MM.1S (cell line): ENCODE measurements at regions not wholly inside any gene's neighbourhood (a gene's known extent, or its start where the extent isn't known, plus 50 kb on each side); places are given as distances from the start of the nearest gene placed in this dataset.

Experiments used
- DNase-seq: peaks from one replicate; pipeline ENCODE4 v3.0.0-alpha.2; 2015
- H2AFZ ChIP-seq: fragments of 300-600 bp; sonication (generic); 2 replicates; pipeline ENCODE4 v1.6.0; 2016; ENCODE audit warnings: antibody characterized with exemption, low read length
- H3F3A ChIP-seq: fragments of 300-600 bp; sonication (generic); 2 replicates; pipeline ENCODE4 v1.6.1; 2016; ENCODE audit warnings: mild to moderate bottlenecking, antibody characterized with exemption, low read length, moderate library complexity, mixed read lengths; ENCODE audit not compliant: insufficient read depth
- H3K27ac ChIP-seq: fragments of 300-600 bp; sonication (generic); 2 replicates; pipeline ENCODE4 v1.5.1; 2016; ENCODE audit warnings: mild to moderate bottlenecking, low read length
- H3K27me3 ChIP-seq: fragments of 300-600 bp; sonication (generic); replicated peaks from 2 replicates; pipeline ENCODE4 v1.6.0; 2016; ENCODE audit warnings: low read length; ENCODE audit not compliant: insufficient read depth
- H3K36me3 ChIP-seq: fragments of 300-600 bp; sonication (generic); replicated peaks from 2 replicates; pipeline ENCODE4 v1.6.1; 2016; ENCODE audit warnings: mild to moderate bottlenecking, low read length, mixed read lengths; ENCODE audit not compliant: insufficient read depth
- H3K4me1 ChIP-seq: fragments of 300-600 bp; sonication (generic); 2 replicates; pipeline ENCODE4 v1.6.1; 2016; ENCODE audit warnings: low read length, mixed read lengths
- H3K4me2 ChIP-seq: fragments of 300-600 bp; sonication (generic); 2 replicates; pipeline ENCODE4 v1.6.0; 2016; ENCODE audit warnings: low read depth, low read length
- H3K4me3 ChIP-seq: fragments of 300-600 bp; sonication (generic); 2 replicates; pipeline ENCODE4 v1.5.1; 2016; ENCODE audit warnings: low read length, mixed read lengths
- H3K79me2 ChIP-seq: fragments of 300-600 bp; sonication (generic); 2 replicates; pipeline ENCODE4 v1.6.1; 2016; ENCODE audit warnings: mixed run types, low read length, mixed read lengths
- H3K9ac ChIP-seq: fragments of 300-600 bp; sonication (generic); 2 replicates; pipeline ENCODE4 v1.6.1; 2016; ENCODE audit warnings: low read length, mixed read lengths
- H3K9me2 ChIP-seq: fragments of 300-600 bp; sonication (generic); replicated peaks from 2 replicates; pipeline ENCODE4 v1.6.1; 2016; ENCODE audit warnings: mild to moderate bottlenecking, low read length, mixed read lengths; ENCODE audit not compliant: insufficient read depth
- H3K9me3 ChIP-seq: fragments of 300-600 bp; sonication (generic); replicated peaks from 2 replicates; pipeline ENCODE4 v1.6.1; 2016; ENCODE audit warnings: mild to moderate bottlenecking, low read length, mixed read lengths; ENCODE audit not compliant: insufficient read depth
- H4K20me1 ChIP-seq: fragments of 300-600 bp; sonication (generic); 2 replicates; pipeline ENCODE4 v1.6.1; 2016; ENCODE audit warnings: mild to moderate bottlenecking, low read length, moderate library complexity, mixed read lengths; ENCODE audit not compliant: insufficient read depth
- CTCF ChIP-seq: fragments of 300-600 bp; sonication (generic); IDR thresholded peaks from 2 replicates; pipeline ENCODE4 v1.5.1; 2016; ENCODE audit warnings: antibody characterized with exemption, low read length, mixed read lengths
- EZH2 ChIP-seq: fragments of 300-600 bp; sonication (generic); optimal IDR thresholded peaks from 2 replicates; pipeline ENCODE3; 2017; ENCODE audit warnings: low read depth, mild to moderate bottlenecking, antibody characterized with exemption, low read length, mixed read lengths
- EZH2phosphoT487 ChIP-seq: fragments of 300-600 bp; sonication (generic); IDR thresholded peaks from 2 replicates; pipeline ENCODE4 v1.6.1; 2018; ENCODE audit warnings: antibody characterized with exemption, low read length

- TF ChIP-seq EZH2 = no peak
- TF ChIP-seq CTCF = no peak
- TF ChIP-seq EZH2phosphoT487 = no peak
- no peaks in the 10 kb centered on the region for H3K27me3 ChIP-seq
- no peak overlapping the region for H3K27ac ChIP-seq
- H3K9ac ChIP-seq = no peak overlapping the region
- H3K9me3 ChIP-seq = no peaks in the 10 kb centered on the region
- no peak overlapping the region for H2AFZ ChIP-seq
- H4K20me1 ChIP-seq = no peaks in the 10 kb centered on the region
- H3K4me3 ChIP-seq = no peak overlapping the region
- no peak overlapping the region for H3K4me2 ChIP-seq
- no peaks in the 10 kb centered on the region for H3K79me2 ChIP-seq
- no peaks in the 10 kb centered on the region for H3K36me3 ChIP-seq
- peaks cover 11% of the 10 kb centered on the region for H3F3A ChIP-seq
- peak; percentile 5 for DNase-seq
- H3K4me1 ChIP-seq = peaks cover 37% of the 10 kb centered on the region
- H3K9me2 ChIP-seq = no peaks in the 10 kb centered on the region
These were observed 444.0 kb downstream of the PTPRC start for GRCh38 chr1:199082778-199083389.

- no peak overlapping the region for H2AFZ ChIP-seq
- no peaks in the 10 kb centered on the region for H3K27me3 ChIP-seq
- no peak overlapping the region for H3K4me2 ChIP-seq
- DNase-seq = no peak
- H3K4me1 ChIP-seq = peaks cover 40% of the 10 kb centered on the region
- H3K4me3 ChIP-seq = no peak overlapping the region
- no peaks in the 10 kb centered on the region for H4K20me1 ChIP-seq
- no peak overlapping the region for H3K27ac ChIP-seq
- H3K79me2 ChIP-seq = no peaks in the 10 kb centered on the region
- no peaks in the 10 kb centered on the region for H3K9me2 ChIP-seq
- H3K36me3 ChIP-seq = no peaks in the 10 kb centered on the region
- no peaks in the 10 kb centered on the region for H3K9me3 ChIP-seq
- peaks cover 14% of the 10 kb centered on the region for H3F3A ChIP-seq
- no peak overlapping the region for H3K9ac ChIP-seq
- no peak for TF ChIP-seq CTCF
- no peak for TF ChIP-seq EZH2
- no peak for TF ChIP-seq EZH2phosphoT487
These were observed 444.8 kb downstream of the PTPRC start for GRCh38 chr1:199083680-199084079.

GRCh38 chr1:199084293-199084692 lies 445.5 kb downstream of the PTPRC start:
- Histone ChIP-seq H2AFZ (no peak overlapping the region), H3K4me1 (peaks cover 47% of the 10 kb centered on the region), H3K36me3 (no peaks in the 10 kb centered on the region), H3K27ac (no peak overlapping the region), H3K9ac (no peak overlapping the region), H3K4me3 (no peak overlapping the region), H3K79me2 (no peaks in the 10 kb centered on the region), H4K20me1 (no peaks in the 10 kb centered on the region), H3K9me2 (no peaks in the 10 kb centered on the region), H3F3A (peaks cover 20% of the 10 kb centered on the region), H3K27me3 (no peaks in the 10 kb centered on the region), H3K4me2 (no peak overlapping the region), H3K9me3 (no peaks in the 10 kb centered on the region)
- TF ChIP-seq EZH2 (no peak), CTCF (no peak), EZH2phosphoT487 (no peak)
- DNase-seq = no peak
